HepG2 (cell line): ENCODE measurements at regions not wholly inside any gene's neighbourhood (a gene's known extent, or its start where the extent isn't known, plus 50 kb on each side); places are given as distances from the start of the nearest gene placed in this dataset.

Source experiments
- BCLAF1 ChIP-seq: fragments of 450-650 bp; IDR thresholded peaks from 2 replicates; pipeline ENCODE4 v1.6.1; 2017; ENCODE audit warnings: mild to moderate bottlenecking
- DDIT3 ChIP-seq: sonication (generic); formaldehyde crosslinking; IDR thresholded peaks from 2 replicates; pipeline ENCODE4 v1.4.0; 2020; ENCODE audit warnings: mild to moderate bottlenecking, missing genetic modification reagents
- DNMT3B ChIP-seq: conservative IDR thresholded peaks from 2 replicates; pipeline ENCODE4 v1.6.1; 2016; ENCODE audit warnings: missing biosample characterization, control low read depth
- GLMP ChIP-seq: sonication (generic); formaldehyde crosslinking; IDR thresholded peaks from 2 replicates; pipeline ENCODE4 v1.9.0; 2021; ENCODE audit warnings: missing genetic modification reagents, mild to moderate bottlenecking, borderline replicate concordance
- HNF1A ChIP-seq, 2 experiments: sonication (generic) in 1 of 2; formaldehyde crosslinking in 1 of 2; IDR thresholded peaks; 2 replicates each; pipeline versions ENCODE4 v1.4.0 to v1.6.1; 2016 to 2020; ENCODE audit warnings: borderline replicate concordance in 1 of 2, low read depth in 1 of 2, mild to moderate bottlenecking in 1 of 2, missing genetic modification reagents in 1 of 2
- MED13 ChIP-seq: sonication (generic); formaldehyde crosslinking; IDR thresholded peaks from 2 replicates; pipeline ENCODE4 v1.5.0; 2020; ENCODE audit warnings: missing genetic modification reagents
- MEF2D ChIP-seq: sonication (generic); formaldehyde crosslinking; IDR thresholded peaks from 2 replicates; pipeline ENCODE4 v1.5.1; 2020; ENCODE audit warnings: mild to moderate bottlenecking, missing genetic modification reagents
- NFYB ChIP-seq: sonication (generic); formaldehyde crosslinking; IDR thresholded peaks from 2 replicates; pipeline ENCODE4 v1.4.0; 2020; ENCODE audit warnings: missing genetic modification reagents
- NR1H2 ChIP-seq: sonication (generic); formaldehyde crosslinking; IDR thresholded peaks from 2 replicates; pipeline ENCODE4 v1.8.1; 2022; ENCODE audit warnings: low read depth, missing genetic modification reagents, borderline replicate concordance
- SRSF1 ChIP-seq: fragments of 200-400 bp; formaldehyde crosslinking; optimal IDR thresholded peaks from 2 replicates; pipeline ENCODE3; 2017; ENCODE audit warnings: mild to moderate bottlenecking, low read depth, low read length, moderate library complexity
- TCF7 ChIP-seq: sonication (generic); IDR thresholded peaks from 2 replicates; pipeline ENCODE4 v1.6.1; 2016; ENCODE audit warnings: antibody characterized with exemption, low read depth
- TFDP2 ChIP-seq: sonication (generic); formaldehyde crosslinking; IDR thresholded peaks from 2 replicates; pipeline ENCODE4 v1.4.0; 2020; ENCODE audit warnings: missing genetic modification reagents
- XBP1 ChIP-seq: sonication (generic); formaldehyde crosslinking; IDR thresholded peaks from 2 replicates; pipeline ENCODE4 v1.5.0; 2020; ENCODE audit warnings: missing genetic modification reagents
- ZBTB38 ChIP-seq: sonication (generic); formaldehyde crosslinking; IDR thresholded peaks from 2 replicates; pipeline ENCODE4 v1.5.1; 2020; ENCODE audit warnings: mild to moderate bottlenecking, missing genetic modification reagents
- ZFP37 ChIP-seq: sonication (generic); formaldehyde crosslinking; IDR thresholded peaks from 2 replicates; pipeline ENCODE4 v1.4.0; 2020; ENCODE audit warnings: missing genetic modification reagents, borderline replicate concordance
- ZNF256 ChIP-seq: sonication (generic); formaldehyde crosslinking; conservative IDR thresholded peaks from 2 replicates; pipeline ENCODE4 v1.4.0; 2020; ENCODE audit warnings: missing genetic modification reagents
- ZNF367 ChIP-seq: sonication (generic); formaldehyde crosslinking; IDR thresholded peaks from 2 replicates; pipeline ENCODE4 v1.4.0; 2020; ENCODE audit warnings: missing genetic modification reagents, borderline replicate concordance

- TF ChIP-seq MED13 (CRISPR knock-in tag): peak; percentile 88; the same call in 1 of the 2 replicates
- no peak for TF ChIP-seq ZBTB38 (CRISPR knock-in tag)
- no peak for TF ChIP-seq GLMP (CRISPR knock-in tag)
- TF ChIP-seq DDIT3: 0 out of 2 replicates have a peak, but pooled peaks have one; percentile 31
- no peak for TF ChIP-seq NFYB (CRISPR knock-in tag)
- TF ChIP-seq BCLAF1: no peak
- TF ChIP-seq SRSF1: no peak
- TF ChIP-seq DNMT3B: no peak
- peak; percentile 63 for TF ChIP-seq HNF1A (IDR thresholded peaks at IDR 0.05; ENCODE audit: low read depth)
- TF ChIP-seq HNF1A (CRISPR knock-in tag; IDR thresholded peaks at IDR 0.05; ENCODE audit: borderline replicate concordance): peak; percentile 59; the same call in 1 of the 2 replicates
- TF ChIP-seq ZFP37 (CRISPR knock-in tag): no peak
- peak; percentile 93 for TF ChIP-seq TCF7
- 0 out of 2 replicates have a peak, but pooled peaks have one; percentile 66 for TF ChIP-seq XBP1 (CRISPR knock-in tag)
- TF ChIP-seq NR1H2 (CRISPR knock-in tag): no peak
- TF ChIP-seq ZNF256: no peak
- peak; percentile 55 for TF ChIP-seq MEF2D (CRISPR knock-in tag)
- peak; percentile 39; the same call in 1 of the 2 replicates for TF ChIP-seq TFDP2 (CRISPR knock-in tag)
- no peak for TF ChIP-seq ZNF367 (CRISPR knock-in tag)
These were observed 150.9 kb downstream of the RFC3 start (continued) for GRCh38 chr13:33968520-33969507.
